SHP77 (cell line): ENCODE measurements at regions not wholly inside any gene's neighbourhood (a gene's known extent, or its start where the extent isn't known, plus 50 kb on each side); places are given as distances from the start of the nearest gene placed in this dataset.

Source experiments
- DNase-seq, 2 experiments: peaks; one replicate each; lab custom pipeline; 2025; lab: John Stamatoyannopoulos, UW

GRCh38 chr12:28601570-28602058, 411.4 kb downstream of the CCDC91 start:
- DNase-seq, result no peak

GRCh38 chr12:28602786-28603185, 412.5 kb downstream of the CCDC91 start:
- DNase-seq, result no peak

- no peak for DNase-seq
Measured at GRCh38 chr12:28603239-28603638, 413.0 kb downstream of the CCDC91 start.

- no peak for DNase-seq
Measured at GRCh38 chr12:28603801-28604200, 413.5 kb downstream of the CCDC91 start.

GRCh38 chr12:28604240-28604639, 414.0 kb downstream of the CCDC91 start:
- no peak for DNase-seq

- no peak for DNase-seq
Measured at GRCh38 chr12:28606967-28607557, 416.8 kb downstream of the CCDC91 start.

GRCh38 chr12:28610401-28611114, 420.3 kb downstream of the CCDC91 start:
- DNase-seq, result no peak

GRCh38 chr12:28611115-28611435, 420.8 kb downstream of the CCDC91 start:
- DNase-seq, result no peak

- DNase-seq, result no peak
Measured at GRCh38 chr12:28611449-28611848, 421.2 kb downstream of the CCDC91 start.

- DNase-seq, result no peak
Measured at GRCh38 chr12:28618171-28618570, 427.9 kb downstream of the CCDC91 start.

GRCh38 chr12:28618772-28619171, 428.5 kb downstream of the CCDC91 start:
- DNase-seq, result no peak

- DNase-seq, result no peak
Measured at GRCh38 chr12:28620281-28620680, 430.0 kb downstream of the CCDC91 start.

- no peak for DNase-seq
Measured at GRCh38 chr12:28622406-28622805, 432.1 kb downstream of the CCDC91 start.

GRCh38 chr12:28626504-28626903, 436.2 kb downstream of the CCDC91 start:
- DNase-seq, result no peak

- no peak for DNase-seq
Measured at GRCh38 chr12:28629691-28630090, 439.4 kb downstream of the CCDC91 start.

GRCh38 chr12:28631831-28632230, 441.6 kb downstream of the CCDC91 start:
- DNase-seq, result no peak

- DNase-seq, result no peak
Measured at GRCh38 chr12:28640519-28640918, 450.3 kb downstream of the CCDC91 start.

- no peak for DNase-seq
Measured at GRCh38 chr12:28645436-28645835, 455.2 kb downstream of the CCDC91 start.

- DNase-seq, result no peak
Measured at GRCh38 chr12:28645891-28646290, 455.6 kb downstream of the CCDC91 start.

- DNase-seq, result no peak
Measured at GRCh38 chr12:28650906-28651305, 460.6 kb downstream of the CCDC91 start.

- no peak for DNase-seq
Measured at GRCh38 chr12:28652239-28652638, 462.0 kb downstream of the CCDC91 start.

GRCh38 chr12:28681980-28682379, 467.1 kb upstream of the FAR2 start:
- DNase-seq, result no peak

GRCh38 chr12:28683366-28683765, 465.7 kb upstream of the FAR2 start:
- no peak for DNase-seq
